HS-27A (cell line): ENCODE measurements at regions not wholly inside any gene's neighbourhood (a gene's known extent, or its start where the extent isn't known, plus 50 kb on each side); places are given as distances from the start of the nearest gene placed in this dataset.

ENCODE experiments used
- DNase-seq: peaks from one replicate; pipeline ENCODE4 v3.0.0-alpha.2; 2012; ENCODE audit warnings: low read depth, missing footprints

- no peak for DNase-seq
These were observed 346.7 kb downstream of the PLK2 start for GRCh38 chr5:58113172-58113571.

DNA sequence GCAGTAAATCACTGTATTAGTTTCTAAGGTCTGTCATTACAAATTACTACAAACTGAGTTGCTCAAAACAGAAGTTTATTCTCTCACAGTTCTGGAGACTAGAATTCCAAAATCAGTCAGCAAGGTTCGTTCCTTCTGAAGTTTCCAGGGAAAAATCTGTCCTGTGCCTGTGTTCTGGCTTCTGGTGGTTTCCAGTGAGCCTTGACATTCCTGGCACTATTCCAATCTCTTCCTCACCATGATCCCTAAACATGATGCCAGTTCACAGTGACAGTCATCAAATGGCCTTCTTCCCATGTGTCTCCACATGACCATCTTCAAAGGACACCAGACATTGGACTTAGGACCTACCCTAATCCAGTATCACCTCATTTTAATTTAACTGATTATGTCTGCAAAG is 351.4 kb downstream of the PLK2 start:
- DNase-seq = no peak

DNA sequence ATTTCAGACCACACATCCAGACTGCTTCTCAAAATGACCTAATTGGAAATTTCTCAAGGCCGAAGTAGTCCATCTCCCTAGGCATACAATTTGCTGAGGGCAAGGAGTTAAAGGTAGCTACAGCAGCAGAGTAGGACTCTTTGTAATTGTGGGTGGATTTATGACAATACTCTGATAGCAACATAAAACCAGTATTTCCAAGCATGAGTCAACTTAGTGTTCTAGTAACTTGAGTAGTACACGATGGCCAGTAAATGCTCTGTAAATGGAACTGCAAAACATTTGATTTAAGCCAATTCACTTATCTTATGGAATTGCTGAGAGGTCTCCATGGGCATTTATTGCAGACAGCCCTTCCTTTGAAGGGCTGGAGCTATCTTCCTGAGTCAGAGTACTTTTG is 352.2 kb downstream of the PLK2 start:
- DNase-seq = no peak

- DNase-seq = no peak
These were observed 353.0 kb downstream of the PLK2 start for GRCh38 chr5:58106754-58107410.

- no peak for DNase-seq
These were observed 354.1 kb downstream of the PLK2 start for GRCh38 chr5:58105836-58106235.

GRCh38 chr5:58099257-58099656 is 360.6 kb downstream of the PLK2 start:
- DNase-seq = no peak

- DNase-seq = no peak
These were observed 365.9 kb downstream of the PLK2 start for GRCh38 chr5:58094031-58094430.

- no peak for DNase-seq
These were observed 369.2 kb downstream of the PLK2 start for GRCh38 chr5:58090704-58091103.

GRCh38 chr5:58088941-58089340 is 370.9 kb downstream of the PLK2 start:
- DNase-seq = no peak

GRCh38 chr5:58087905-58088304 is 372.0 kb downstream of the PLK2 start:
- DNase-seq = no peak

DNA sequence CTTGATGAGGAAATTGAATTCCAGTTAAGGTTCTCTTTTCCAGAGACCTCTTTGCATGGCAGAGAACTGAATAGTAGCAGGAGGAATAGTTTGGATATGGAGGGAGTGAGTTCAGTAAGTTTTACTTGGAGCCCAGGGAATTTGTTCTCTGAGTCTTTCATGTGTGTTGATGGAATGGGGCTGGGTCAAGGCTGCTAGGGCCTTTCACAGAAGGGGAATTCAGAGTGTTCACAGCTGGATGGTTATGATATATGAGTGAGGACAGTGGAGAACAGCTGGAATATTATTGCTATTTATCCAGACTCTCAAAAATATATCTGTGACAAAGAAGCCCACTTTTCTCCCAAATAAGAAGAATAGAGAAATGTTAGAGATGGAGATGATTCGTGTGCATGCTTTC is 372.8 kb downstream of the PLK2 start:
- DNase-seq = no peak

DNA sequence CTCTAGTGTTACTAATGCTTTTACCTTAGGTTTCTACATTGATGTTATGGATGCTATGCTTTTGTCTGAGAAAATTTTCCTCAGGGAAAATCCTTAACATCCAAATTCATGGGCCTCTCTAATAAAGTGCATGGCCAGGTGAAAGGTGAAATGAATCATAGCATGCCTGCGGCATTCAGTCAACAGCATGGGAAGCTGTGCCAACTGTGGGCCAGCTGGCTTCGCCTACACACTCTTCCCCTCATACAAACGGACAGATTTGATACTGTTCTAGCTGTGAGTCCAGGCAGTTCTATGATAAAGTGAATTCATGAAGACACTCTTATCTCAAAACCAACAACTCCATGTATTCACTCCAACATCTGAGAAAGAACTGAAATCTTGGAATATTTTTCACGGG is 374.1 kb downstream of the PLK2 start:
- peak; percentile 8 for DNase-seq

- DNase-seq = no peak
These were observed 378.5 kb downstream of the PLK2 start for GRCh38 chr5:58081435-58081834.

DNA sequence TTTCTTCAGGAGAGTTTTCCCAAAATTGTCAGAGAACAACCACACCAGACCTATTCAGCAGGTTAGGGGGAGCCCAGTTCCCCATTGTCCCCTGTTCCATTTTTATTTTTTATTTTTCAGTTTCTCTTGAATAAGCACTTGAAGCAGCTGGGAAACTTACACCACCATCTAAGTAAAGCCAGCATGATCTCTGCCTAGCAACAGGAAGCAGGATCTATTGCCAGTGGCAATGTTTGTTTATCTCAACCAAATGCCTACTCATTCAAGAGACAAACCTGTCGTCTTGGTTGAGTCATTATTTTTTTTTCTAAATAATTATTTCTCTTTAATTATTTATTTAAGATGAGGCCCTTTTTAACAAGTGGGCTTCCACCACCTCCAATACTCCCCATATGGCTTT is 379.3 kb downstream of the PLK2 start:
- DNase-seq = no peak

DNA sequence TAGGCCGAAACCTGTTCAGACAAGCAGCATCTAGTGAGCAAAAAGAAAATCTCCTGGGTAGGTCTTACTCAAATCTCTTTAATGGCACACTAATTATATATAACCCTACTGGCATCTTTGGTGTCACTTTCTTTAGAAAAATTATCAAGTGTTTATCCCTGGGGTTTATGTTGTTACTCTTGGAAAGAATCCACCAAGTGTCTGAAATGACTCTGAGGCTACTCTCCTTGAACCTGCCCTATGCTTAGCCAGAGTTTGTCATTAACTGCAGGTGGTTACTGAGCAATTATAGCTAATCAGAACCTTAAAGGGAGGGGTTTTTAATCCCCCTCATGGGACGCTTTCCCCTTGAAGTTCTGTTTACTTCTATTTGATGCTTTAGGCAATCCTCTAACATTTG is 381.9 kb downstream of the PLK2 start:
- DNase-seq = no peak

- DNase-seq = no peak
These were observed 382.5 kb downstream of the PLK2 start for GRCh38 chr5:58077416-58077815.

GRCh38 chr5:58076483-58077257 is 383.2 kb downstream of the PLK2 start:
- no peak for DNase-seq

- DNase-seq = no peak
These were observed 384.0 kb downstream of the PLK2 start for GRCh38 chr5:58075907-58076306.

DNA sequence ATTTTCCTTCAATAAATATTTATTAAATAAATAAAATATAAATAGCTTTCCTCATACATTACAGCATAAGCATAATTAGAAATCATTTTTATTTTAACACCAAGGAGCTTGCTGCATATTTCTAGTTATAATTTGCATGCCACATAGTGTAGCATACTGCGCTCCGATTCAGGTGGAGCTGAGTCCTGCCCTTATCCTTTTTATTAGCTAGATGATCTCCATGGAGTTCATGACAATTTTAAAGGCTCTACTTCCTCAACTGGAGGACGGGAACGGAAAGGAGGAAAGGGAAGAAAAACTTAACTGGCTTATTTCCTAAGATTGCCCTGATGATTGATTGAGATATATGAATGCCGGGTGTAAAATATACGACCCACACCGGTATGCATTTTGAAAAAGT is 385.2 kb downstream of the PLK2 start:
- DNase-seq = no peak

GRCh38 chr5:58074222-58074621 is 385.7 kb downstream of the PLK2 start:
- no peak for DNase-seq

GRCh38 chr5:58073243-58073642 is 386.6 kb downstream of the PLK2 start:
- DNase-seq = no peak

DNA sequence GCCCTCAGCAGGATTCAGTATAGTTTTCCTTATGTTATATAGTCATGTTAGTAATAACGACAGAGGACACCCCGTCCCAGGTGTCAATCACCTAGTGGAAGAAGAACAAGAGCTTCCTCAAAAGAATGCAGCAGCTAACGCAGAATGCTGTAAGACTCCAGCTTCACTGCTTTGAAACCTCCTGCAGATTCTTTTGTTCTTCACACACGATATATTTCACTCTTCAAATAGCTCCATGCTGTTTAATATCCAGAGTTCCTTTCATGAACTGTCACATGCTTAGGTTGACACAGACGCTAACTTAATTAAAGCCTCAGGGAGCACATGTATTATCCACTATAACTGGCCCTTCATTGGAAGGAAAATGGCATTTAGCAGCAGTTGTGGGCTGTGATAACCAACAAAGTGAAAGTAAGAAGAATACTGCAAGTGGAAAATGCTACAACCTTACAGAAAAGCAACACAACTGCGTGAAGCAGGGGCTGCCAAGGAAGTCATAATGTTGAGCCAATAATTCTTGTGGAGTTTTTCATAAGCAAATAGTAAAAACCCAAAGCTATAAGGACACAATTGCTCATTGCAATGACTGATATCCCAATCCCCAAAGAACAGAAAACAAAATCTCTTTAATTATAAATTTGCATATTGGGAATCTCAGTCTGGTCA is 387.5 kb downstream of the PLK2 start:
- DNase-seq = no peak

DNA sequence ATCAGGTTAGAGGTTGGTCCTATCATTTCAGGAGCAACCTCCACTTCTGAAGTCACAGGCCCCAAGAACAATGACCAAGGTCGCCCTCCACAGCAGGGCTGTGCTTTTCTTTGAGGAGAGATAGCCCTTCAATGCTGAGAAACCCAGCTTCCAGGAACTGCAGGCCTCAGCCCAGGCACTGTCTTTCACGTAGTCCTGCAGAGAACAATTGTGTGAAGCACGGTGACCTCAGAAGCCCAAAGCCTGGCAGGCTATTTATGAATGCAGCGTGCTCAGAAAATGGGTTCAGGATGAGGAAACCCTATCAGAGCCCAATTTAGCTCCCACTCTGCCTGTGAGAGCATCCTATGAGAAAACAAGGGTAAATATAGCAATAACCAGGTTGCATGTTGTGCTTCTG is 388.3 kb downstream of the PLK2 start:
- no peak for DNase-seq
